ENCODE measurements at regions not wholly inside any gene's neighbourhood (a gene's known extent, or its start where the extent isn't known, plus 50 kb on each side); places are given as distances from the start of the nearest gene placed in this dataset.
"Not testable (repeated sequence)": the region's sequence is repeated elsewhere in the genome, so short reads cannot be mapped to it uniquely, and the experiment has no call there.

DNA sequence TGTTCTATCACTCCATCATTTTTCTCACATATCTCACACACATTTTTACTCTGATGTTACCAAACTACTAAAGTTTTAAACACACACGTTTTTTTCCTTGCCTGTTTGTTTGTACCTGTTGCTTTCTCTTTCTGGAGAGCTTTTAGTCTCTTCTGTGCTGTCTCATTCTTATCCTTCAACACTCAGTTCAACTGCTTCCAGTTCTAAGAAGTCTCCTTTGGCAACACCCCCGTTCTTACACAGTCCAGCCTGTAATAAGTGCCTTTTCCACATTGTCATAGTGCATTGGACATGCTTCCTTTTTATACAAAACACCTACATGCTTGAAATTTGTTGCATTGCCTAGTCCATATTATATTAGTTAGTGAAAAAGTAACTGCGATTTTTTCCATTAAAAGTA, 360.2 kb upstream of the BRINP3 start:
- DNase-seq: no peak

DNA sequence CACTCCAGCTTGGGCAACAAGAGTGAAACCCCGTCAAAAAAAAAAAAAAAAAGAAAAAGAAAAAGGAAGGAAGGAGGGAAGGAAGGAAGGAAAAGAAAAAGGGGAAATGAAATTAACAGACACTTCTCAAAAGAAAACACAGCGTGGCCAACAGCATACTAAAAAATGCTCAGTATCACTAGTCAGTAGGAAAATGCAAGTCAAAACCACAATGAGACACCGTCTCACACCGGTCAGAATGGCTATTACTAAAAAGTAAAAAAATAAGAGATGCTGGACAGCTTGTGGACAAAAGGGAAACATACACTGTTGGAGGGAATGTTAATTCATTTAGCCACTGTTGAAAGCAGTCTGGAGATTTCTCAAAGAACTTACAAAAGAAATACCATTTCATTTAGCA, 369.5 kb upstream of the BRINP3 start:
- DNase-seq: no peak

GRCh38 chr1:190849346-190849745, 371.7 kb upstream of the BRINP3 start:
- DNase-seq: no peak

DNA sequence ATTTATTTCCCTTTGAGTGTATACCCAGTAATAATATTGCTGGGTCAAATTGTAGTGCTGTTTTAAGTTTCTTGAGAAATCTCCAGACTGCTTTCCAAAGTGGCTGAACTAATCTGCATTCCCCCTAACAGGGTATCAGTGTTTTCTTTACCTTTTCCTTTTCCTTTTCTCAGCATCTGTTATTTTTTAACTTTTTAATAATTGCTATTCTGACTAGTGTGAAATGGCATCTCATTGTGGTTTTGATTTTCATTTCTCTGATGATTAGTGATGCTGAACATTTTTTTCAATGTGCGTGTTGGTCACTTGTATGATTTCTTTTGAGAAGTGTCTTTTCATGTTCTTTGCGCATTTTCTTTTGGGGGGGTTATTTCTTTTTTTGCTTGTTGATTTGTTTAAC, 374.9 kb upstream of the BRINP3 start:
- DNase-seq: no peak

GRCh38 chr1:190858140-190858539, 380.5 kb upstream of the BRINP3 start:
- no peak for DNase-seq

DNA sequence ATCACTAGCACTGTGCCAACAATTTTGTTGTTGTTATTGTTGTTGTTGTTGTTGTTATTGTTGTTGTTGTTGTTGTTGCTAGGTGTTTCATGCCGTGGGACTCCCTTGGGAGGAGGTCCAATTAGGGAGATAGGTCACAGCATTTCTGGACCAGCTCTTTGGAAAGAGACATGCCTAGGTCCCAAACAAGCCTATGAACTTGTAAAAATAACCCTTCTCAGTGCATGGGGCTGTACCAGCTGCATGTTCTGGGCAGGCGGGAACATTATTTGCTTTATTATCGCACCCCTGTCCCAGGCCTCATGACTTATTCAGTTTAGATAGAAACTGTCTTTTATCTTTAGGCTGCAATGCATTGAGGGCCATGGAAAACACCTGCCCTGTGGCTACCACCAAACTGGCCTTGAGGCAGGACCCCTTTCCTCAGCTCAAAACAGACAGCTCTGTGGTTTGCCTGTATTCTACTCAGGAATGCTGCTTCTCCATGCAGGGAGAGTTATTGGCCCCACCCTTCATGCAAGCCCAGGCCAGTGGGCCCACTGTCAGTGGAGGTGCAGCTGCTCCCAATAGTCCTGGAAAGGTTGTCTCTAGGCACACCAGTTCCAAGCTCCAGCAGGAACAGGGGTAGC, 386.5 kb upstream of the BRINP3 start:
- no peak for DNase-seq

DNA sequence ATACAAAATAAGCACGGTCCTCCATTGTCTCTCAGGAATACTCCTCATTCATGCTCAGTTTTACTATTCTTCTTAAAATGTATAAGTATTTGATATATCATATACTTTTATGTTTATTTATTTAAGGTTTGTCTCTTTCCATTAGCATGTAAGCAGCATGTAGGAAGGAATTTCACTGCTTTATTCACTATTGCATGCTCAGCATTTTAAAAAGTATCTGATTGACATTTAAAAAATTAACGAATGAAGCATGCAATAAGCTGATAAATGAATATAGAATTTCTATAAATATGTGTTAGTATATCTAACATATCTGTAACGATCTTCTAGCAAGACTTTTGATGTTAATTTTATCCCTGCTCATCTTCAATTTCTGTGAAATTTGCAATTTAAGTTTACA, 402.7 kb upstream of the BRINP3 start:
- DNase-seq: no peak

- no peak for DNase-seq
These were observed 403.4 kb upstream of the BRINP3 start for GRCh38 chr1:190881064-190881463.

- DNase-seq: no peak
These were observed 419.6 kb upstream of the BRINP3 start for GRCh38 chr1:190897233-190897632.

DNA sequence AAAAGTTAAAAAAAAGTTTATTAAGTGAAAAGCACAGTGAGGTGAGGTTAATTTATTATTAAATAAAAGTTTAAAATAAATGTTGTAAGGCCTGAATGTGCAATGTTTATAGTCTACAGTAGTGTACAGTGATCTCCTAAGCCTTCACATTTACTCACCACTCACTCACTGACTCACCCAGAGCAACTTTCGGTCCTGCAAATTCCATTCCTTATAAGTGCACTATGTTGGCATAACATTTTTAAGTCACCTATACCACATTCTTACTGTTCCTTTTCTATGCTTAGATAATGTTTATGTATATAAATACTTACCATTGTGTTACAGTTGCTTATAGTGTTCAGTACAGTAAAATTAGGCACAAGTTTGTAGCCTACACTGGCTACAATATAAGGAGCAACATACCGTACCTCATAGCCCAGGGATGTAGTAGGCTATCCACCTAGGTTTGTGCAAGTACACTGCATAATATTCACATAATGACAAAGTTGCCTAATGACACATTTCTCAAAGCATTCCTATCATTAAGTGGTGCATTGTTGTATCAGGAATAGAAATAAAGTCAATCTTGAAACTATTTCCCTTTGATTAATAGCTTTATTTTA, 426.5 kb upstream of the BRINP3 start:
- DNase-seq: no peak

- no peak for DNase-seq
These were observed 428.6 kb upstream of the BRINP3 start for GRCh38 chr1:190906206-190906725.

- no peak for DNase-seq
These were observed 430.6 kb upstream of the BRINP3 start for GRCh38 chr1:190908246-190908645.

DNA sequence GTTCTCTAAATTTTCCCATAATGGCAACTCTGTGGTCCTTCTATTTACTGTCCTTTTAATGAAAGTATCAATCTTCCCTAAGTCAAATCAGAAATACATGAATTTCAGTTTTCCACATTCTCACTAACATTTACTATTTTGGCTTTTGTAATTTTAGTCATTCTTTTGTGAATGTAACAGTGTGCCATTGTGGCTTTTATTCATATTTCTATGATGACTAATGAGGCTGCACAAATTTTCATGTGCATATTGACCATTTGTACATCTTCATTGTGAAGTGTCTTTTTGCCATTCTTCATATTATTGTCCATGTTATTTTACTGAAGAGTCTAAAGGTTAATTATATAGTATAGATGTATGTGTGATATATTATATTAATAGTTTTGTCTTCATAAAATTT, 431.0 kb upstream of the BRINP3 start:
- no peak for DNase-seq

DNA sequence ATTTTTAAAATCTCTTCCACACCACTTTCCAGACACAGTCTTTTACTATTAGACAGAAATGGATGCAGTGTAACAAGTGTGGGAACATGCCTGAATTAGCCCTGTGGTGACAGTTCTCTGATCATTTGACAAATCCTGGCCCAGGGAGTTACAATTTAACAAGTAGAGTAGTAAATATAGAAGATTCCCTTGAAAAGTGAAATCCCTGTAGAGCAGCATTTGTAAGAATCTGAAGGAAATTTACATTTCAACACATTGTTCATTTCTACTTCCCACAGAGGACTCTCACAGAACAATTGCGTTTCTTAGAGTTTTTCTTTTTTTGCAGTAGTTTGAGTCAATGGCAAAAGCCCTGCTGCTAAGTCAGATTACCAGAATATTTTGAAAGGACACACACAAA, 458.3 kb upstream of the BRINP3 start:
- no peak for DNase-seq

- no peak for DNase-seq
These were observed 458.7 kb upstream of the BRINP3 start for GRCh38 chr1:190936337-190936736.

GRCh38 chr1:190940951-190941350, 463.3 kb upstream of the BRINP3 start:
- DNase-seq: no peak

DNA sequence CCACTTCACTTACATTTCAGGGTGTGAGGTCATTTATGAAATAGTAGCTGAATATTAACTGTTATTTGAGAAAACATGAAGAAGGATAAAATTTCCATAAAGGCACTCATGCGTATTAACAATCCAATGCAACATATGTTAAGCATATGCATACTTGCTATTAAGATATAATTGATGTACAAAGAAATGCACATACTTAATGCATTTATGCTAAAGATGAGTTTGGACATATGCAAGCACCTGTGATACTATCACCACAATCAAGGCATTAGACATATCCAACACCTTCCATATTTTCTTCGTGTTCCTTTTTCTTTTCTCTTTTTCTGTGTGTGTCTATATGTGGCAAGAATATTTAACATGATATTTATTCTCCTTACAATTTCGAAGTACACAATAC, 464.8 kb upstream of the BRINP3 start:
- no peak for DNase-seq

- DNase-seq: not testable (repeated sequence)
These were observed 466.1 kb upstream of the BRINP3 start for GRCh38 chr1:190943722-190944121.

DNA sequence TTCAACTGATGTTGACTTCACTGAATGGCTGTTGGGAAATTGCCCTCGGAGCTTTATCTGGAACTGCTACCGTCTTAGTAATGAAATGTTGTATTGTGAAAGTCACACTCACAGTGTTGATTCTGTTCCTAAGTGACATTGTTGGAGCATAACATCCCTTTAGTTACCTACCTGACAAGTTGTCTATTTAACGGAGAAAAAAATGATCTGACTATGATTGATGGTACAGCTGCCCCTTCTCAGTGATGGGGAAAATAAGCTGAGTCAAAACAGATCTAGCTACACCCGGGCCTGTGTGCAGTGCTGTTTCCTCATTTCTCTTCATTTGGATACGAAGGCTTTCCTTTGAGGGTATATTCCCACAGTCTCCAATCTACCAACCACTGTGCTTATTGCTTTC, 472.3 kb upstream of the BRINP3 start:
- no peak for DNase-seq

DNA sequence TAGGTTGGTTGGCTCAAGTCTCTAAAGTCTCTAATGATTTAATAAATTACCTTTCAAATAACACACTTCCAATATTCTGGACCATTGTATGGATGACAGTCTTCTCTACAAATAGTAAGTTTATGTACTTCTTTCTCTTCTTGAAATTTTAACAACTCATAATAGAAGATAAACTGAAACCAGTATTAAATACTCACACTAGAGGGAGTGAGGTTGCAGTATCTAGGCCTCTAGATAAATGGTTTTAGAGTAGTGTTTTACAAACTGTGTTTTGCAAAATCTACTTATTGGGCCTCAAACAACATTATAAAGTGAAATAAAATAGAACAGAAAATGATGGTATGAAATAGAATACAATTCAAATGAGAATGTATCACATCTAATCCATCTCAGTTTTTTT, 479.9 kb upstream of the BRINP3 start:
- no peak for DNase-seq

- DNase-seq: no peak
These were observed 485.7 kb upstream of the BRINP3 start for GRCh38 chr1:190963321-190963720.

DNA sequence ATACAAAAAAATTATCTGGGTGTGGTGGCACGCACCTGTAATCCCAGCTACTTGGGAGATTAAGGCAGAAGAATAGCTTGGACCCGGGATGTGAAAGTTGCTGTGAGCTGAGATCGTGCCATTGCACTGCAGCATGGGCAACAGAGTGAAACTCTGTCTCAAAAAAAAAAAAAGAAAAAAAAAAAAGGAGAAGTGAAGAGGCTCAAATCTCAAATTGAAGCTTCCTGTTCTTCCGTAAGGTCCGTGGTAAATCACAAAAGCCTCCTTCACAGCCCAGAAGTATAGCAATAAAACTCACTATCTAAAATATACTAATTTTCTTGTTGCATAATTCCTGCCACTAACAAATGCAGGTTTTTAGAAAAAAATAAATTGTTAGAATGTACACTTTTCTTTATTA, 498.2 kb upstream of the BRINP3 start:
- DNase-seq: no peak

DNA sequence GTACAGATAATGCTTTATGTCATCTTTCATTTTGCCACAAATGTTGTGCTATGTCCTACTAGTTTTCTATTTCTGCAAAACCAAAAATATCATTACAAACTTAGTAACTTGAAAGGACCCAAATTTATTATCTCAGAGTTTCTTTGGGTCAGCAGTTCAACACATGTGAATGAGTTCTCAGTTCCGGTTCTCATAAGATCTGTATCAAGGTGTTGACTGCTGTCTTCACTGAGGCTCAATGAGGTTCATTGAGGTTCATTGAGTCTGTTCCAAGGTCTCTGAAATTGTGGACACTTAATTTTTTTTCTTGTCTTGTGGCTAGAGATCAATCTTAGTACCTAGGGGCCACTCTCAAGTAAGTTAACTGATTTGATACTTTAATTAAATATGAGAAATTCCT, 525.1 kb upstream of the BRINP3 start:
- no peak for DNase-seq

- no peak for DNase-seq
These were observed 539.1 kb upstream of the BRINP3 start for GRCh38 chr1:191016765-191017164.

DNA sequence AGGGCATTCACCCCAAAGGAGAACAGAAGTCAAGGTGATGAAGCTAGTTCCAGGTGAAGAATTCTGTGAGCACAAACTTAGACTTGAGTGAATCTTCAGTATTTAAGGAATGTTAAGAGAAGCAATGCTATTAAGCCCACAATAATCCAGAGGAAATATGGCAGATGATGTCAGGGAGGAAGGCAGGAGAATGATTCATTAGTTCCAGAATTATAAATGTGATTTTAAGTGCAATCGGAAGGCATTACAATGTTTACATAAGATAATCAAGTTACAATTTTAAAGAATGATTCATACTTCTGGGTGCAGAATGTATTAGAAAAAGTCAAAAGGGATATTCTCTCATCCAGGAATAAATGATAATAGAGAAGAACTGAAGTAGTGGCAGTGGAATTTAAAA, 545.2 kb upstream of the BRINP3 start:
- DNase-seq: no peak
